Neuronal stem cell (in vitro differentiated cells): ENCODE measurements at regions not wholly inside any gene's neighbourhood (a gene's known extent, or its start where the extent isn't known, plus 50 kb on each side); places are given as distances from the start of the nearest gene placed in this dataset.

Source experiments
- DNase-seq: peaks from one replicate; pipeline ENCODE4 v3.0.0-alpha.2; 2013; ENCODE audit warnings: low spot score
- H2AFZ ChIP-seq: one replicate; pipeline ENCODE4 v1.6.1; 2013; ENCODE audit warnings: mild to moderate bottlenecking, low read length, inconsistent platforms
- H2AK5ac ChIP-seq: 2 replicates; pipeline ENCODE4 v1.6.1; 2013; ENCODE audit warnings: low read depth, mild to moderate bottlenecking, inconsistent platforms, low read length, moderate library complexity, mixed read lengths
- H2BK120ac ChIP-seq: 2 replicates; pipeline ENCODE4 v1.6.1; 2013; ENCODE audit warnings: low read depth, mild to moderate bottlenecking, inconsistent platforms, low read length, moderate library complexity, mixed read lengths
- H2BK12ac ChIP-seq: one replicate; pipeline ENCODE4 v1.6.1; 2013; ENCODE audit warnings: low read length, inconsistent platforms
- H2BK15ac ChIP-seq: 2 replicates; pipeline ENCODE4 v1.6.1; 2013; ENCODE audit warnings: mild to moderate bottlenecking, low read length, inconsistent platforms, mixed read lengths
- H2BK5ac ChIP-seq: one replicate; pipeline ENCODE4 v1.6.1; 2013; ENCODE audit warnings: inconsistent platforms, mild to moderate bottlenecking, low read length, moderate library complexity
- H3K14ac ChIP-seq: one replicate; pipeline ENCODE4 v1.6.1; 2013; ENCODE audit warnings: low read length, inconsistent platforms
- H3K18ac ChIP-seq: 2 replicates; pipeline ENCODE4 v1.6.1; 2013; ENCODE audit warnings: low read length, inconsistent platforms
- H3K23ac ChIP-seq: 2 replicates; pipeline ENCODE4 v1.6.1; 2013; ENCODE audit warnings: low read depth, mild to moderate bottlenecking, mixed read lengths, low read length, inconsistent platforms; ENCODE audit not compliant: poor library complexity
- H3K27ac ChIP-seq: replicated peaks from 3 replicates; pipeline ENCODE4 v1.5.1; 2013; ENCODE audit warnings: low read length, inconsistent platforms
- H3K27me3 ChIP-seq, 3 experiments: 2 replicates each; pipeline ENCODE4 v1.6.1; 2013; ENCODE audit warnings: low read length in 3 of 3, mild to moderate bottlenecking in 2 of 3, inconsistent platforms in 1 of 3, low read depth in 1 of 3, mixed read lengths in 1 of 3, moderate library complexity in 1 of 3; ENCODE audit not compliant: control insufficient read depth in 3 of 3, insufficient read depth in 3 of 3
- H3K36me3 ChIP-seq, 2 donors: replicated peaks in 1 of 2; 2 replicates each; pipeline ENCODE4 v1.6.1; 2013; ENCODE audit warnings: low read length in 2 of 2; ENCODE audit not compliant: control insufficient read depth in 2 of 2, insufficient read depth in 2 of 2
- H3K4ac ChIP-seq: 2 replicates; pipeline ENCODE4 v1.6.1; 2013; ENCODE audit warnings: inconsistent platforms, mild to moderate bottlenecking, low read length, moderate library complexity
- H3K4me1 ChIP-seq, 2 donors: 1 replicate in 1 of 2; 2 replicates in 1 of 2; pipeline ENCODE4 v1.6.1; 2013; ENCODE audit warnings: low read length in 2 of 2, low read depth in 1 of 2; ENCODE audit not compliant: control insufficient read depth in 2 of 2, insufficient read depth in 1 of 2
- H3K4me2 ChIP-seq: one replicate; pipeline ENCODE4 v1.6.1; 2013; ENCODE audit warnings: mild to moderate bottlenecking, low read length, inconsistent platforms; ENCODE audit not compliant: insufficient read depth, poor library complexity, severe bottlenecking
- H3K4me3 ChIP-seq, 2 donors: 2 replicates each; pipeline ENCODE4 v1.5.1; 2013; ENCODE audit warnings: low read length in 2 of 2, mild to moderate bottlenecking in 2 of 2, inconsistent platforms in 1 of 2, moderate library complexity in 1 of 2
- H3K79me1 ChIP-seq: one replicate; pipeline ENCODE4 v1.6.1; 2013; ENCODE audit warnings: low read depth, mild to moderate bottlenecking, inconsistent platforms, low read length, moderate library complexity
- H3K9ac ChIP-seq: one replicate; pipeline ENCODE4 v1.6.1; 2013; ENCODE audit warnings: mild to moderate bottlenecking, low read depth, low read length, inconsistent platforms; ENCODE audit not compliant: poor library complexity
- H3K9me3 ChIP-seq, 2 donors: replicated peaks in 1 of 2; 2 replicates each; pipeline versions ENCODE3 to v1.6.1; 2013; ENCODE audit warnings: low read length in 2 of 2, mild to moderate bottlenecking in 2 of 2, inconsistent platforms in 1 of 2, low read depth in 1 of 2, mixed read lengths in 1 of 2, moderate library complexity in 1 of 2; ENCODE audit not compliant: control insufficient read depth in 2 of 2, insufficient read depth in 1 of 2
- H4K8ac ChIP-seq: one replicate; pipeline ENCODE4 v1.6.1; 2013; ENCODE audit warnings: low read depth, mild to moderate bottlenecking, inconsistent platforms, low read length, moderate library complexity
- H4K91ac ChIP-seq: one replicate; pipeline ENCODE4 v1.6.1; 2013; ENCODE audit warnings: low read length, low read depth, mild to moderate bottlenecking, inconsistent platforms; ENCODE audit not compliant: poor library complexity
- WGBS, 2 donors: extraction: QIAGEN DNeasy Blood & Tissue Kit; methylation state at CpG; one replicate each; pipeline ENCODE4 v1.1.7; 2013; ENCODE audit warnings: missing lambda C conversion rate in 2 of 2, mixed read lengths in 1 of 2; ENCODE audit not compliant: insufficient read length in 2 of 2, insufficient replicate concordance in 1 of 2; ENCODE audit errors: extremely low coverage in 2 of 2; 5-methylcytosine and 5-hydroxymethylcytosine counted together

DNA sequence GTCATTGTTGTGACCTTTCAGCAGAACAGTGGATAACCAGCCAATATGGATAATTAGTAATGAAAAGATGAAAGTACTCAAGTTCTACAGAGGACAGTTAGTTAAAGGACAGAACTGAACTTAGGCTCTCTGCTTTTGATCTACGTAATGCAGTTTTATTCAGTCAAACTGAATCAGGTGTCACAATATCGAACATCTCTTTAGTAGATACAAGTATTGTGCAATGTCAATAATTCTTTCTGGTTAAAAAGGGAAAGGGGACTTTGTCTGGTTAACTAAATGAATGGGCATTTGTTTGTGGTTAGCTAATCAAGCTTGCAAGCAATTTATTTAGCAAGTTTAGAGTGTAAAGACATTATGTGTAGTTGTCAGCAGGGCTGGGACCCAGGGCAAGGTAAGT is 562.2 kb upstream of the PTBP2 start:
- Histone ChIP-seq H2BK15ac (no peak overlapping the region), H3K9ac (no peak overlapping the region), H3K4me3 (no peak overlapping the region), H2BK120ac (no peak overlapping the region), H3K23ac (no peak overlapping the region), H2BK12ac (no peak overlapping the region), H2AFZ (no peak overlapping the region), H3K27ac (no peak overlapping the region), H4K8ac (no peak overlapping the region), H3K18ac (no peak overlapping the region), H3K27me3 (no peaks in the 10 kb centered on the region), H3K36me3 (no peaks in the 10 kb centered on the region), H3K4me2 (no peak overlapping the region), H3K79me1 (no peaks in the 10 kb centered on the region), H2BK5ac (no peak overlapping the region), H3K4ac (no peak overlapping the region), H2AK5ac (no peak overlapping the region), H3K4me1 (no peaks in the 10 kb centered on the region), H3K9me3 (no peaks in the 10 kb centered on the region), H3K14ac (no peak overlapping the region), H4K91ac (no peak overlapping the region)
- WGBS, 2 donors = no CpG with 5 or more reads among the region's 2 CpGs
- DNase-seq = no peak

DNA sequence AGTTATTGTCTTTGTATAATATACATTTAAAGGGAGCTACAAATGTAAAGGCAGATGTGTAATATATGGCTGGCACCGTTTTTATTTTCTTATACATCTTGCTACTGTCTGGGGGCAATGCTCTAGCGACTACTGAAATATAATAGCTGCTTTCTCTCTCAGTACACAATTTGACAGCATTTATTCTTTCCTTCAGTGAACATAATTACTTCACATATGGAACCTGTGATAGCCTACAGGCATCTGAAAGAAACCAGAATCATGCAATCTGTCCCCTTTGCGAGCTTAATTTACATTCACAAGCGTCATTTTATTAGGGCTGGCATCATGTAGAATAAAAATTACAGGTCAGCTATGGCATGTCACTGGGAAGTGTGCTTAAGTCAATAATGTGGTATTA is 557.5 kb upstream of the PTBP2 start:
- Histone ChIP-seq H3K79me1 (no peaks in the 10 kb centered on the region), H4K8ac (no peak overlapping the region), H3K14ac (no peak overlapping the region), H3K27me3 (no peaks in the 10 kb centered on the region), H2BK12ac (no peak overlapping the region), H3K18ac (no peak overlapping the region), H2AFZ (no peak overlapping the region), H3K4me1 (no peaks in the 10 kb centered on the region), H3K4me3 (no peak overlapping the region), H3K4ac (no peak overlapping the region), H2AK5ac (no peak overlapping the region), H3K9me3 (no peaks in the 10 kb centered on the region), H3K9ac (no peak overlapping the region), H3K27ac (no peak overlapping the region), H2BK120ac (no peak overlapping the region), H3K23ac (no peak overlapping the region), H2BK15ac (no peak overlapping the region), H3K36me3 (no peaks in the 10 kb centered on the region), H4K91ac (no peak overlapping the region), H3K4me2 (no peak overlapping the region), H2BK5ac (no peak overlapping the region)
- DNase-seq = no peak
- no CpG with 5 or more reads among the region's 4 CpGs for WGBS, 2 donors

DNA sequence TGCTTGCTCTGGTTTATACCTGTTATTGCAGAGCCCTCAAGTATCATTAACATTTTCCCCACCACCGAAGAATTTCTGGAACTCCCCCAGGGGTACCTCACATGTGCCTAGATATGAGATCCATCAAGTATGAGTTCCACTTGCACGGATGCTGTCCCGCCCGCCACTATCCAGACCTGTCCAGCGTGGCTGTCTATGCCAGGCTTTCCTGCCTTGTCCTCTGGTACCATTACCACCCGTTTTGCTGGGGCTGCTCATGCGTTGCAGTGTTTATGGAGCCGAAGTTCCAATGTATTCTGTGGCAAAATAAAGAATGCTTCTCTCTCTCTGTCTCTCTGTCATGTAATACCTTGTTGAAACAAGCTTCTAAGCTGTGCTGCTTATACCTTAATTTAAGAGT is 543.5 kb upstream of the PTBP2 start:
- H2BK5ac ChIP-seq = no peak overlapping the region
- H3K4me1 ChIP-seq = no peaks in the 10 kb centered on the region
- H3K4ac ChIP-seq = no peak overlapping the region
- no peaks in the 10 kb centered on the region for H3K27me3 ChIP-seq
- no peaks in the 10 kb centered on the region for H3K79me1 ChIP-seq
- no peak overlapping the region for H4K8ac ChIP-seq
- H3K4me2 ChIP-seq = no peak overlapping the region
- no peak overlapping the region for H3K23ac ChIP-seq
- no peak overlapping the region for H2BK12ac ChIP-seq
- H3K14ac ChIP-seq = no peak overlapping the region
- no CpG with 5 or more reads among the region's 8 CpGs for WGBS, 2 donors
- no peak overlapping the region for H4K91ac ChIP-seq
- H2AFZ ChIP-seq = no peak overlapping the region
- H3K27ac ChIP-seq = no peak overlapping the region
- no peaks in the 10 kb centered on the region for H3K36me3 ChIP-seq
- H3K18ac ChIP-seq = no peak overlapping the region
- no peak overlapping the region for H2AK5ac ChIP-seq
- no peaks in the 10 kb centered on the region for H3K9me3 ChIP-seq
- H2BK120ac ChIP-seq = no peak overlapping the region
- no peak for DNase-seq
- H2BK15ac ChIP-seq = no peak overlapping the region
- H3K9ac ChIP-seq = no peak overlapping the region
- no peak overlapping the region for H3K4me3 ChIP-seq

GRCh38 chr1:96183485-96183884 is 538.1 kb upstream of the PTBP2 start:
- H3K14ac ChIP-seq = no peak overlapping the region
- no peak overlapping the region for H4K8ac ChIP-seq
- no peak overlapping the region for H2BK120ac ChIP-seq
- no peak overlapping the region for H3K9ac ChIP-seq
- no peak overlapping the region for H2AK5ac ChIP-seq
- no peak overlapping the region for H3K4me2 ChIP-seq
- H3K4ac ChIP-seq = no peak overlapping the region
- H3K27ac ChIP-seq = no peak overlapping the region
- no peak overlapping the region for H3K4me3 ChIP-seq
- no peak overlapping the region for H2AFZ ChIP-seq
- H3K4me1 ChIP-seq = peaks cover 0 to 2% of the 10 kb centered on the region in 2 donors
- H2BK5ac ChIP-seq = no peak overlapping the region
- H3K18ac ChIP-seq = no peak overlapping the region
- H2BK12ac ChIP-seq = no peak overlapping the region
- H4K91ac ChIP-seq = no peak overlapping the region
- H3K27me3 ChIP-seq = no peaks in the 10 kb centered on the region
- no peak for DNase-seq
- H3K36me3 ChIP-seq = no peaks in the 10 kb centered on the region
- no peak overlapping the region for H2BK15ac ChIP-seq
- no peak overlapping the region for H3K23ac ChIP-seq
- WGBS, 2 donors = no CpG with 5 or more reads among the region's 2 CpGs
- H3K9me3 ChIP-seq = no peaks in the 10 kb centered on the region
- no peaks in the 10 kb centered on the region for H3K79me1 ChIP-seq
